CD4-positive, alpha-beta T cell (primary cell): ENCODE measurements at regions not wholly inside any gene's neighbourhood (a gene's known extent, or its start where the extent isn't known, plus 50 kb on each side); places are given as distances from the start of the nearest gene placed in this dataset.

Experiments
- ATAC-seq: fragments of 200-7000 bp; cut with Tn5 transposase; one replicate; pipeline ENCODE4 v1.10.0; 2022; ENCODE audit warnings: mild to moderate bottlenecking; ENCODE audit not compliant: poor library complexity
- CTCF ChIA-PET: fragments of 350-600 bp; sonication (Branson Sonifier 250); formaldehyde crosslinking; loops from one replicate; lab custom pipeline; 2021; ENCODE audit warnings: antibody characterized with exemption, inconsistent platforms; lab: Charles Lee
- POLR2A ChIA-PET: fragments of 350-600 bp; sonication (Branson Sonifier 250); formaldehyde crosslinking; loops from one replicate; lab custom pipeline; 2021; ENCODE audit warnings: antibody characterized with exemption, inconsistent platforms; lab: Charles Lee
- DNase-seq, 14 experiments: peaks; one replicate each; pipeline ENCODE4 v3.0.0-alpha.2; 2013 to 2020; ENCODE audit warnings: mixed read lengths in 2 of 14
- H3K27ac ChIP-seq, 2 donors: one replicate each; pipeline versions ENCODE4 v1.5.1 to v1.7.0; 2013; ENCODE audit warnings: low read length in 2 of 2, low read depth in 1 of 2, mild to moderate bottlenecking in 1 of 2
- H3K27me3 ChIP-seq, 2 experiments: 1 replicate in 1 of 2; 2 replicates in 1 of 2; pipeline versions ENCODE4 v1.6.1 to v1.7.0; 2013; ENCODE audit warnings: low read length in 2 of 2, control low read depth in 1 of 2, mild to moderate bottlenecking in 1 of 2, moderate library complexity in 1 of 2; ENCODE audit not compliant: insufficient read depth in 2 of 2, control insufficient read depth in 1 of 2
- H3K36me3 ChIP-seq: one replicate; pipeline ENCODE4 v1.6.1; 2013; ENCODE audit warnings: low read length, control low read depth; ENCODE audit not compliant: insufficient read depth
- H3K4me1 ChIP-seq: one replicate; pipeline ENCODE4 v1.6.1; 2013; ENCODE audit warnings: low read length, control low read depth; ENCODE audit not compliant: insufficient read depth
- H3K4me3 ChIP-seq: one replicate; pipeline ENCODE4 v1.5.1; 2013; ENCODE audit warnings: mild to moderate bottlenecking, low read length, moderate library complexity
- H3K9me3 ChIP-seq, 2 experiments: 1 replicate in 1 of 2; 2 replicates in 1 of 2; pipeline versions ENCODE4 v1.6.1 to v1.7.0; 2013; ENCODE audit warnings: low read length in 2 of 2, mild to moderate bottlenecking in 2 of 2, control low read depth in 1 of 2, moderate library complexity in 1 of 2; ENCODE audit not compliant: control insufficient read depth in 1 of 2, insufficient read depth in 1 of 2
- H3K27ac Mint-ChIP-seq: one replicate; pipeline ENCODE4 v1.8.0; 2020; ENCODE audit warnings: mixed read lengths
- H3K27me3 Mint-ChIP-seq: one replicate; pipeline ENCODE4 v1.8.0; 2021; ENCODE audit warnings: mixed read lengths
- H3K36me3 Mint-ChIP-seq: one replicate; pipeline ENCODE4 v1.8.0; 2021; ENCODE audit warnings: low read depth, mixed read lengths
- H3K4me1 Mint-ChIP-seq: one replicate; pipeline ENCODE4 v1.8.0; 2021; ENCODE audit warnings: low read depth, mixed read lengths
- H3K4me3 Mint-ChIP-seq: one replicate; pipeline ENCODE4 v1.8.0; 2020; ENCODE audit warnings: mild to moderate bottlenecking, mixed read lengths
- H3K9me3 Mint-ChIP-seq: one replicate; pipeline ENCODE4 v1.8.0; 2020; ENCODE audit warnings: mixed read lengths
- CTCF ChIP-seq: fragments of 200-600 bp; IDR thresholded peaks from one replicate; pipeline ENCODE4 v1.8.0; 2022; ENCODE audit warnings: antibody characterized with exemption, mild to moderate bottlenecking
- intact Hi-C, 2 experiments: fragments of 100-400 bp; cut with DNase I in 1 of 2; cut with micrococcal nuclease in 1 of 2; formaldehyde crosslinking; loops; one replicate each; pipeline versions ENCODE4 v1.15.1 to v1.9.0; 2023 to 2025; cut with DNase I, micrococcal nuclease

GRCh38 chr10:130440971-130441370, 304.8 kb downstream of the GLRX3 start:
- no peak for DNase-seq
- ATAC-seq, result no peak
- no peak overlapping the region for H3K27ac ChIP-seq
- intact Hi-C loops, result no loop called here
- Mint-ChIP-seq H3K4me3 (no peak overlapping the region), H3K27ac (no peak overlapping the region), H3K27me3 (peaks cover 11% of the 10 kb centered on the region), H3K9me3 (no peaks in the 10 kb centered on the region), H3K36me3 (no peaks in the 10 kb centered on the region), H3K4me1 (no peaks in the 10 kb centered on the region)
- no peaks in the 10 kb centered on the region for H3K27me3 ChIP-seq
- H3K36me3 ChIP-seq, result no peaks in the 10 kb centered on the region
- H3K4me3 ChIP-seq, result no peak overlapping the region
- ChIA-PET POLR2A (no interaction called here), CTCF (no interaction called here)
- H3K4me1 ChIP-seq, result no peaks in the 10 kb centered on the region
- peaks cover 0 to 21% of the 10 kb centered on the region in 2 experiments for H3K9me3 ChIP-seq
- no peak for TF ChIP-seq CTCF

- Mint-ChIP-seq H3K27me3 (peaks cover 16% of the 10 kb centered on the region), H3K27ac (no peak overlapping the region), H3K9me3 (no peaks in the 10 kb centered on the region), H3K36me3 (no peaks in the 10 kb centered on the region), H3K4me1 (no peaks in the 10 kb centered on the region), H3K4me3 (no peak overlapping the region)
- ChIA-PET CTCF (no interaction called here), POLR2A (no interaction called here)
- no peaks in the 10 kb centered on the region for H3K36me3 ChIP-seq
- H3K4me3 ChIP-seq, result no peak overlapping the region
- DNase-seq, result no peak
- no peak overlapping the region for H3K27ac ChIP-seq
- H3K4me1 ChIP-seq, result no peaks in the 10 kb centered on the region
- no peak for ATAC-seq
- TF ChIP-seq CTCF, result no peak
- H3K9me3 ChIP-seq, result peaks cover 0 to 18% of the 10 kb centered on the region in 2 experiments
- no peaks in the 10 kb centered on the region for H3K27me3 ChIP-seq
- intact Hi-C loops, result no loop called here
These were observed 306.9 kb downstream of the GLRX3 start for GRCh38 chr10:130443066-130443465.

GRCh38 chr10:130453036-130453720, 317.0 kb downstream of the GLRX3 start:
- Histone ChIP-seq H3K27ac (no peak overlapping the region), H3K36me3 (no peaks in the 10 kb centered on the region), H3K4me3 (no peak overlapping the region), H3K27me3 (peaks cover 0 to 2% of the 10 kb centered on the region in 2 experiments), H3K4me1 (no peaks in the 10 kb centered on the region), H3K9me3 (peaks cover 0 to 30% of the 10 kb centered on the region in 2 experiments)
- no peak overlapping the region for H3K4me3 Mint-ChIP-seq
- H3K4me1 Mint-ChIP-seq, result no peaks in the 10 kb centered on the region
- no peaks in the 10 kb centered on the region for H3K9me3 Mint-ChIP-seq
- DNase-seq, result no peak
- no peak for TF ChIP-seq CTCF
- ChIA-PET CTCF (no interaction called here), POLR2A (no interaction called here)
- intact Hi-C loops, result no loop called here
- H3K27me3 Mint-ChIP-seq, result peaks cover 53% of the 10 kb centered on the region
- ATAC-seq, result no peak
- H3K27ac Mint-ChIP-seq, result no peak overlapping the region
- no peaks in the 10 kb centered on the region for H3K36me3 Mint-ChIP-seq
